Epithelial cell of esophagus (primary cell): ENCODE measurements at regions not wholly inside any gene's neighbourhood (a gene's known extent, or its start where the extent isn't known, plus 50 kb on each side); places are given as distances from the start of the nearest gene placed in this dataset.
"Not testable (repeated sequence)": the region's sequence is repeated elsewhere in the genome, so short reads cannot be mapped to it uniquely, and the experiment has no call there.

Experiments
- DNase-seq: peaks from one replicate; pipeline ENCODE4 v3.0.0; 2010; ENCODE audit warnings: low read depth
- H3K4me3 ChIP-seq: 2 replicates; pipeline ENCODE4 v1.5.1; 2011; ENCODE audit warnings: mild to moderate bottlenecking, low read length, control low read depth
- CTCF ChIP-seq: IDR thresholded peaks from 2 replicates; pipeline ENCODE4 v1.5.1; 2011; ENCODE audit warnings: low read depth, mild to moderate bottlenecking, low read length, control low read depth, inconsistent platforms; ENCODE audit not compliant: insufficient read depth; ENCODE audit errors: missing control alignments

DNA sequence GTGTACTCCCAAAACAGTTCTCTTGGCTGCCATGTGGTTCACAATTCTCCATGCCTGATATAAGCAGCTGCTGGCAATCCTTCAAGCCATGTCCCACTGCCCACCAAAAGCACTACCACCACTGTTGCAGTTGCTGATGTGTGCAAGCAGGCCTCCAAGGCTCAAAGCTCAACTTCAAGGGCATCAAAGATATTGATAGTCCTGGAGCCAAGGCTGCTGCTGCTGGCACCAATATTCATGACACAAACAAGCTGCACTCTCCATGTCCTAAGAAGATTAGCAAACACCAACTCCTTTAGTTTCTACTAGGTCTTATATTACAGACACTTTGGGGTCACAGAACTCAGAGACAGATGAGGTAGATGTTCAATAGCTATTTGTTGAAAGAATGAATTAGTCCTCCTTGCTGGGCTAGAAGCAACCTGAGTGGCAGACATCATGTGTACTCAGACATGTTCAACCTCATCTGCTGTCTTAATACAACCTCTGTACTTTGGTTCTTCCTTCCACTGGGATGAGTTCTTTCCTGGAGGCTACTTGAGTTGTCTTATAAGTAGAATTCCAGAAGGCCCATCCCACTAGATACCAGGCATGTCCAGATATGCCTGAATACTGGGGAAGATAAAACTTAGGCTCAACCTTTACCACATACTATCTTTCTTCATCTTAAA, 104.5 kb upstream of the UGP2 start:
- TF ChIP-seq CTCF = no peak
- peak; percentile 95 for DNase-seq
- no peak overlapping the region for H3K4me3 ChIP-seq

GRCh38 chr2:63738019-63738418, 103.7 kb upstream of the UGP2 start:
- TF ChIP-seq CTCF = no peak
- peak; percentile 80 for DNase-seq
- no peak overlapping the region for H3K4me3 ChIP-seq

- H3K4me3 ChIP-seq, DNase-seq: not testable (repeated sequence)
Measured at GRCh38 chr2:63739180-63739579, 102.5 kb upstream of the UGP2 start.

DNA sequence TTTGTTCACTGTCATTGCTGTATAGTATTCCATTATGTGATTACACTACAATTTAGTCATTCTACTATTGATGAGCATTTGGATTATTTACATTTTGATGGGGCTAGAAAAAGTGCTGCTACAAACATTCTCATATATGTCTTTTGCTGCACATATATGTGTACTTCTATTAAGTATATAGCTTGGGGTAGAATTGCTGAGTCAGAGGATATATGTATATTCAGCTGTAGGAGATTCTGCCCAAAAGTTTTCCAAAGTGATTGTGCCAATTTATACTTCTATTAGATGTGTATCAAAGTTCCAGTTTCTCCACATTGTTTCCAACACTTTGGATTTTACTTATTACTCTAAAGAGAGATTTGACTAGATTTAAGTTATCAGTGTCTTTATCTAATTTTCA, 101.7 kb upstream of the UGP2 start:
- no peak for TF ChIP-seq CTCF
- no peak for DNase-seq
- H3K4me3 ChIP-seq = no peak overlapping the region

DNA sequence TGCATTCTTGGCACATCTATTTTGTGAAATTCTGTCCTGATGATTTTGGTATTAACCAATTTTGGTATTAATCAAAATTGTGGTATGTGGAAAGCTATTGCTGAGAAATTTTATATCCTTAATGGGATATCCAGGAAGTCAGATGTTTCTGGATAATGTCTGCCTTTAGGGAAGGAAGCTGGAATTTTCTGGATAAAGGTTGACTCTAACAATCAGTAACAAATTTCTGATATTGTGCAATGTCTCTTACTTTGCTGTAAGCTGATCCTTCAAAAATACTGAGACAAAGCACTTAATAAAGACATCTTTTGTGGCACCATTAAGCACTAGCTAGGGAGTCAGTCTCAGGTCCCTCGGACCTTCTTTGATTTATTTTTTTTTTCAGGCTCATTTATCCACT, 100.8 kb upstream of the UGP2 start:
- TF ChIP-seq CTCF = no peak
- no peak for DNase-seq
- H3K4me3 ChIP-seq = no peak overlapping the region

GRCh38 chr2:63741884-63742579, 99.7 kb upstream of the UGP2 start:
- DNase-seq = peak; percentile 66
- no peak overlapping the region for H3K4me3 ChIP-seq
- TF ChIP-seq CTCF = no peak

DNA sequence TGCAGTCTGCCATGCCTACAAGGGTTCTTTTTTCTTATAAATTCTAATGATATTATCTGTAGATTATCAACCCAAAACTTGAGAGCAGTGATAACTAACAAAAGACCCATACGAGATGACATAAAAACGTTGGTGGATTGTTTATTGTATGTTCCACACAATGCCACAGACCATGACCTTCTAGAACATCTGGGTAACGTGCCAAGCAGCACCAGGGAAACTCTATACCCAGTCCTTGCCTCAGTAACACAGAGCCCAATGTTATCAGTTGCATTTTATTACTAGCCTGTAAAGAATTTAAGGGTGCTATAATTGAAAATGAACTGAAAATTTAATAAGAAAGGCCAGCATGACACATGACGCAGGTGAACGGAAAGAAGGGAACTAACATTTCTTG, 99.1 kb upstream of the UGP2 start:
- no peak overlapping the region for H3K4me3 ChIP-seq
- TF ChIP-seq CTCF = no peak
- no peak for DNase-seq
